ENCODE measurements at regions not wholly inside any gene's neighbourhood (a gene's known extent, or its start where the extent isn't known, plus 50 kb on each side); places are given as distances from the start of the nearest gene placed in this dataset.

DNA sequence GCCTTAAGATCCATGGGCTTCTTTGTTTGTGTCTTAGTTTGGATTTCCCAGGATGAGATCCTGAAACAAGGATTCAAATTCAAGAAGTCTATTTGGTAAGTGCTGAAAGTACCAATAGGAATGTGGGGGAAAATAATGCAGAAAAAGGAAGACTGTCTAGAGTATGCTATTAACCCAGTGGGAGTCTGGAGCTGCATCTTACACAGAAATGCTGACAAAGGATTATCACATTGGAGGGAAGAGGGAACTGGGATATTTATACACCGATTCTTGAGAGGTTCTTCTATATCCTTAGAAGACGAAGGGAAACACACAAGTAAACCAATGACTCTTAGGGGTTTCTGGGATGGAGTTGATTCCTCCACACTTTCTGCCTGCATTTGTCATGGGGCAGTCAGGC, 294.8 kb upstream of the FIGN start:
- no peak for DNase-seq (ENCODE audit: low read depth)

DNA sequence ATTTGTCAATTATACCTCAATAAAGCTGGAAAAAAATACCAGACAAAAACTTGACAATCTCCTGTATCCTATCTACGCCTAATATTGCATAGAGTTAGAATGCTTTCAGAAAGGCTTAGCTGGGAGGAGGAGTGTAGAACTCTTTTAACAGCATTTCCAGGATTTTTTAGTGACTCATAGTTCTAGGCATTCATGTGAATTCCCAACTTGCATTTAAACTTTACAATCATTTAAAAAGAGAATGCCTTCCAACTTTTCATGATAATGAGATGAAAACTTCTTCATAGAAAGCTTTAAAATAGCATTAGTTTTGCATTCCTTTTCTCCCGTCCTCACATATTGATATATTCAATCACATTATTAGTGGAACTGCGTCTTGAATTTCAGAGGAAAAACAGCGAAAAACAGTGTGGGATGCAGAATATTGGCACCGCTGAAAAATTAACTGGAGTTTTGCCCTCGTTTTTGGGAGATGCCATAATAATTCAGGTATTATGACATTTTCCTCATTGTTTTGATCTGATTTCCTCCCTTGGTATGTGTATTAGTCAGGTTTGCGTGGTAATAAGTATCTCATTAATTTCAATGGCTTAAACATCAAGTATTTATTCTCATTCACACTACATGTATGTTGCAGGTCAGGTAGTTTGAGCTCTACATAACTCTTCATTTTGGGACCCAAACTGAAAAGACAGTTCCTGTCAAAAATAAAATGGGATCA, 293.2 kb upstream of the FIGN start:
- peak; percentile 8 for DNase-seq (ENCODE audit: low read depth)

DNA sequence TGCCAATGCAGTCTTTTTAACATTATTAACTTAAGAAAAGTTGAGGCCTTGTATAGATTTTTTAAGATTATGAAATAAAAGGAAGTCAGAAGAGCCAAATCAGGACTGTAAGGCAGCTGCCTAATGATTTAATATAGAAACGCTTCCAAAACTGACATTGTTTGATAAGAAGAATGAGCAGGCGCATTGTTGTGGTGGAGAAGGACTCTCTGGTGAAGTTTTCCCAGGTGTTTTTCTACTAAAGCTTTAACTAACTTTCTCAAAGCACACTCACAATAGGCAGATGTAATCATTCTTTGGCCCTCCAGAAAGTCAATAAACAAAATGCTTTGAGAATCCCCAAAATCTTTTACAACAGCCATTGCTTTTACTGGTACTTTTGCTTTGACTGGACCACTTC, 288.6 kb upstream of the FIGN start:
- DNase-seq (ENCODE audit: low read depth) = no peak

DNA sequence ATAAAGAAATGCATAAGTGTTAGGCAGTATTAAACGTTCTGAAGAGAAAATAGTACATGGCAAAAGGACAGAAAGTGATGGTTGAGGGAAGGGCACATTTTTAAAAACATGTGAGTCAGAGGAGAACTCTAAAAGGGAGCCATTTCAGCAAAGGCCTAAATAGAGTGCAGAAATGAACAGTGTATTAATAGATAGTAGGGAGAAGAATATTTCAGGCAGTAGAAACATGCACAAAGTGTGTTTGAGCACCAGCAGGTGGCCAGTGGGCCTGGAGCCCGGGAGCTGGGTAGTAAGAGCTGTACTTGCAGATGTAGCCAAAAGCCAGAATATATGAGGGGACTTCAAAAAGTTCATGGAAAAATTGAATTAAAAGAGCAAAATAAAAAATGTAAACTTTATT, 288.1 kb upstream of the FIGN start:
- no peak for DNase-seq (ENCODE audit: low read depth)

DNA sequence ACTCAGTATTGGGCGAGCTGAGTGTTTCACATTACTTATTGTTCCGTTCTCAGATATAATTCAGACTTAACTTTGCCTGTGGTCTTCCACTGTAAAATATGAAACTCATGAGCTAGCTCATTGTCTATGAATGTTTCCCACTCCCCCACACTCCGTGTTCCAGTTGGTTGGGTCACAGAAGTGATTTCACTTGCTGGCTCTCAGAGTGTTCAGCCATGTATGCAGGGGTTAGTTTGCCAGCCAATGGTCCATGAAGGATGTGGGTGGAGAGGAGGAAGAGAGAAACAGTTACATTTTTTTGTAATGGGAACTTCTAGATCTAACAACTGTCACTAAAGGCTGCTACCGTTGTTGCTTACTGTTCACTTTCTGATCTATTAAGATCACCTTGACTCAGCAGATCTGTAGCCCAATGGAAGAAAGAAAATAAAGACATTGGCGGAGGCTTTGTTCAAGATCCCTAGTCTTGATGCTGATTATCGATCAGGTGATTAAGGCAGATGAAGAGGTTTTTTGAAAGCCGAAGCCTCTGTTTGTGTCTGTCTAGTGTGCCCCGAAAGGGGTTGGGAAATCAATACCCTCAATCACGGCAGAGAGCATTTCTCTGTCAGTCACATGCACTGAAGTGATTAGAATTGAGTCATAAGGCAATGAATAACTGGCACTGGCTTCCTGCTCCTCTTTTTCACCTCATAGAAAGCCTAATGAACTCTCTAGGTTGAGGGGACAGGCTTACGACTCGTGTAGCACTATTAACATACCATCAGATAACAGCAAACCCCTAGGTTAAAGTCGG, 279.7 kb upstream of the FIGN start:
- DNase-seq (ENCODE audit: low read depth) = no peak

DNA sequence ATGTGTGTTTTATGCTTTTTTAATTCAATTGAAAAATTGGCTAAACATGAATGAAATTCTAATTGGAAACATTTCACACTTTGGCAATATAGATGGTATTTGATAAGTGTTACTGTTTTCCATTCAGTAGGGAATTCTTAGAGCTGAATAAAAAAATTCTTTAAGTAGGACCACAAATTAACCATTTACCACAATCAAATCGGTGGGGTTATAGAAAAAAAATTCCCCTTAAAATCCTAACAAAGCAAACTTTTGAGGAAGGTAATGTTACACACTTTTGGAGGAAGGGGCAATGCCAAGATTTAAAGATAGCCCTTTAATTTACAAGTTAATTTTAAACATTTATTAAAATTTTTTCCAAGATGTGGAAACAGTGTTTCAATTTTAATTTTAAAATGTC, 279.0 kb upstream of the FIGN start:
- no peak for DNase-seq (ENCODE audit: low read depth)

DNA sequence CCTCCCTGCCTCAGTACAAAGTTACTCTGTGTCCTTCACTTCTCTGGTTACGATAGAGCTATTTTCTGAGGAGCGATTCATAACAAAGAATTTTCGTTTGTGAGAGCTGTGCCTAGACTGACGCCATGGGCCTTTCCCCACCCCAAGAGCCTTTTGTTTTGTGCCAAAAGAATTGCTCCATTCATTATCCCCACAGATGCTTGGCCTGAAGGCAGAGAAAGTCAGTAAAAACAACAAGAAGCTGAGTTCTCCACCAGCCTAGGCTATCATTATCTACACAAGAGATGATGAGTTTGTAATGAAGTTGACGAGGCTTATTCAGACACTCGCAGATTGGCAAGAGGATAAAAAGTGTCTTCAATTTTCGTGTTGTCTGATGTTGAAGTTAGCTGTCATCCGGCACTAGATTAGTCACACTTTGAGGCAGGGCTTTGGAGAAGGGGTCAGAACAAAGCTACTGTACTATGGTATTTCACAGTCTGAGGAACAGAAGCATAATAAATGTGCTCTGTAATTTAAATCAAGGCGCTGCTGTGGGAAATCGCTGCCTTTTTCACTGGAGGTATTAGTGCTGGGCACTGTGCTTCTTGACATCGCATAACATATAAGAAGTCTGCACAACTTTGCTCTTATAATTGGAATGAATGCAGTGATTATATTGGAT, 278.4 kb upstream of the FIGN start:
- DNase-seq (ENCODE audit: low read depth) = no peak

DNA sequence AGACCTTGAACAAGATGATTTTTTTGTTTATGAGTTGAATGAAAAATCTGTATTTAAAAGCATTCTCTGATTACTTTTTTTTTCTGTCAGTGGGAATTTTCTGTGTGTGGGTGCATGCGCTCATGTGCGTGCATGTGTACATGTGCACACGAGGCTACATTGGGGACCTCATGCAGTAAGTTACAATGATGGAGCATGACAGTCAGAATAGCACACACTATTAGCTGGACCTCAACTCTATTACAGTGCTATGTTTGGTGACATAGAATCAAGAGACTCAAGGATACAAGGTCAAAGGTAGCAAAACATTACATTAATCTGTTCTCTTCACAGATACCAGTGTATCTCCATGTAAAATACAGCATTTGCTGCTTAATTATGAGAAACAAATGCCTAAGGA, 276.8 kb upstream of the FIGN start:
- no peak for DNase-seq (ENCODE audit: low read depth)

- no peak for DNase-seq (ENCODE audit: low read depth)
These were observed 274.0 kb upstream of the FIGN start for GRCh38 chr2:164009756-164010337.

DNA sequence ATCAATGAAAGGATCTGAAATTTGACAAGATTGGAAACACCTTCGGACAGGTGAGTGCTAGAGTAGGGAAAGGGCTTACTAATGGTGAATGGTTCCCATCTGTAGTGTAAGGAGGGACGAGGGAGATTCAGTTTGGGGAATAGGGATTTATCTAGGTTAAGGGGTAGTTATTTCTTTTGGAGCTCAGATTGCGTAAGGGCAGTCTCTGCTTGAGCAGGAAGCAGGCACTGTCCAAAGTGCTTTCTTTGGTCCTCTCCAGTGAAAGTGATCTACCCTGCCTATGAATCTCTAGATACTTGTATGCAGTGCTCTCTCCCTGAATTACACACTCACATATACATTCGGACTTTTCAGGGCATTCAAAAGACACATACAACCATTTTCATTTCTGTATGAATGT, 272.9 kb upstream of the FIGN start:
- no peak for DNase-seq (ENCODE audit: low read depth)

DNA sequence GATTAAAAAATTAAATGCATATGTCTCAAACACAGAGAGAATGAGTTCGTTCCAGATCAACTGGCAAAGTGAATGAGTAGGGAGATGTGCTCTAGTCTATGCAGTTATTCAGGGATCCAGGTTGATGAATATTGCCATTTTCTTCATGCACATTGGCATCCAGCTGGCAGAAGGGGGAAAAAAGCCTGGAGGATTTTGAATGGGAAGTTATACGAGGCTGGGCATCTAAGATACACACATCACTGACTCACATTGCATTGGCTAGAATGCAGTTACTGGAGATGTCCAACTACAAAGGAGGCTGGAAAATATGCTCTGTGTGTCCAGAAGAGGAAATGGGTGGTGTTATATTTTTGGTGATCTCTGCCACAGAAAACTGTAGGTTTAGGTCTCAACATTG, 270.9 kb upstream of the FIGN start:
- no peak for DNase-seq (ENCODE audit: low read depth)

- no peak for DNase-seq (ENCODE audit: low read depth)
These were observed 264.4 kb upstream of the FIGN start for GRCh38 chr2:164000176-164000575.

DNA sequence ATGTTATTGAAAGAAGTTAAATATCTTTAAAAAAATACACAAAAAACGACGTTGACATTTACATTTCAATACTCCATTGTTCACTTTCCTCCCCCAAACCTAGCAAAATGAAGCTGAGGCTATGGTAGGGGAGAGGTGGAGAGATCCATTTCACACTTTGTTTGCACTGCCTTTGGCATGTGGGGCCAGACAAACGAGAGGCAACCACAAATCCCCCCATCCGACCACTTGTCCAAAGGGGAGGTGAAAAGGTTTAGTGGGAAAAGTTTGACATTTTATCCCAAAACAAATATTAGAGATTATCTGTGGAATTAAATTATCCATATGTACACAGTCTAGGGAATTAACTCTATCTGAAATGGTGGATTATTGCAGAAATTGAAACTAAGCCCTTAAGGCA, 261.7 kb upstream of the FIGN start:
- no peak for DNase-seq (ENCODE audit: low read depth)

DNA sequence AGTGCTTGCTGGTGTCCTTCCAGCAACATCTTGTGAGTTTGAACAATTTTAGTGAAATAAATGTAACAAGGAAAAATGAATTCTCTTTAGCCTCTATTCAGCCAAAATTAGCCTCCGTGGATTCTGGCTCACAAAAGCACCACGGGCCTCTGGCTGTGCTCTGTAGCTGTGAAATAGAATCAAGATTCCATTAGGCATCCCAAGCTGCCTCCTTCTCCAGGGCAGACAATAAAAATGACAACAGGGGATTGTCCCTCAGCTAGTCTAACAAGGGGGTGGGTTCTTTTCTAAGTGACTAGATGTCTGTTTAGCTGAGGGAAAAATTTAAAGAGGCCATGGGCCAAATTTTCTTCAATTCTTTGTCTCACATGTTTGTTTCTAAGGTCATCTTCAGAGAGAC, 254.7 kb upstream of the FIGN start:
- no peak for DNase-seq (ENCODE audit: low read depth)

GRCh38 chr2:163990101-163990500, 254.3 kb upstream of the FIGN start:
- no peak for DNase-seq (ENCODE audit: low read depth)

- DNase-seq (ENCODE audit: low read depth) = no peak
These were observed 251.6 kb upstream of the FIGN start for GRCh38 chr2:163987175-163987940.

GRCh38 chr2:163984986-163985385, 249.2 kb upstream of the FIGN start:
- DNase-seq (ENCODE audit: low read depth) = no peak

DNA sequence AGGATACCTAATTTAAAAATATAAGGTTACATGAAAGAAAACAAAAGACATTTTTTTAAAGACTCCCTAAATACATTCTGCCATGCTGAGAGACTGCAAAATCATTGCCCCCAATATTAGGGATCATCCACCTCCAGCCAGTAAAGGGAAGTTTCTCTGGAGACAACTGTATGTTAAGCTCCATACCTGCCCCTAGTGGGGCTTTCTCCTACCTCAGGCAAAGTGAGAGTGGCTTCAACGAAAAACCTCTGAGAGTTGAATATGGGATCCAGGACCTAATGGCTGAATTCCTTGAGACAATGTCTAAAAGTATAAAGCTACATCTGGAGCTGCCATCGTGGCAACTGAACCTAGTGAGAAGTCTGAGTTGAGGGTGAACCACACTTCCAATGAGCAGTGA, 248.1 kb upstream of the FIGN start:
- no peak for DNase-seq (ENCODE audit: low read depth)

DNA sequence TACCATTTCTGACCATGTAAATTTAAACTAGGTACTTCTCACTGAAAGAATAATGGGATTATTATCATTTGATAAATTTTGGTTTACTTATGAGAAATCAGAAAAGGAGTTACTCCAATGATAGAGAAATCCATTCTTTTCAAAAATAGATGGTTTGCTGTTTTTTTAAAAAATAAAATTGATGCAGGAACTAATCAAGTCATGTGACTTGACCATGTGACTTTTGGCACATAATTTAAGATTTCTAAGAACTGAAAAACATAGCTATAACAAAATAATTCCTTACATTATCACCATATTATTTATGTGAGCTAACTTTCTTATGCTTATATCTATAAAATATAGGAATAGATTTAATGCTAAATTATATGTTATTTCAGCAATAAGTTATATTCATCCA, 247.1 kb upstream of the FIGN start:
- DNase-seq (ENCODE audit: low read depth) = no peak

GRCh38 chr2:163974766-163975165, 239.0 kb upstream of the FIGN start:
- DNase-seq (ENCODE audit: low read depth) = no peak

DNA sequence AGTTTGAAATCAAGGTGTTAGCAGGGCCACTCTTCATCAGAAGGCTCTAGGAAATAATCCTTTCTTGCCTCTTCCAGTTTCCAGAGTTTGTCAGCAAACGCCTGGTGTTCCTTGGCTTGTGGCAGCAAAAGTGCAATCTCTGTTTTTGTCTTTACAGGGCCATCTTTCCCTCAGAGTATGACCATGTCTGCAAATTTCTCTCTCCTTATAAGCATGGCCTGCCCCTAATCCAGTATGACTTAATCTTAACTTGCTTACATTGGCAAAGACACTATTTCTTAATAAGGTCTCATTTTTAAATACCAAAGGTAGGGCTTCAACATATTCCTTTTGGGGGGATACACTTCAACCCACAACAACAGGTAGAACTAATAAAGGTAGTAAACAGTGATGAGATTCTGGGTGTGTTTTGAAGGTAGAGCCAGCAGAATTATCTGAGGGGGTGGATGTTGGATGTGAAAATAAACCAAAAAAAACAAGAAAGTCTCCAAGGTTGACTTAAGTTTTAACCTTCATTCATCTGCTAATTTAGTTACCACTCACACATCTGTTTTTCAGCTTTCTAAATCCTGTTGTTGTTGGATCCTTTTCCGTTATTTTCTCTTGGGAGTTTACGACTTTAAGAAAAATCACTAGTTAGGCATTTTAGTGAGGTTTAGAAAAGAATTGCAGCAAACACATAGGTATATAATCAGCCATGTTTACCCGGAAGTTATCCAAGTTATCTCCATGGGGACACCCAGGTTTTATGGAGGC, 234.4 kb upstream of the FIGN start:
- DNase-seq (ENCODE audit: low read depth) = no peak

All from HT1080 (cell line).